HG02973 (cell line): ENCODE measurements at regions not wholly inside any gene's neighbourhood (a gene's known extent, or its start where the extent isn't known, plus 50 kb on each side); places are given as distances from the start of the nearest gene placed in this dataset.

Experiments used
- ATAC-seq: cut with Tn5 transposase; IDR thresholded peaks from one replicate; pipeline ENCODE4 v1.9.1; 2021; ENCODE audit warnings: moderate library complexity; ENCODE audit not compliant: unreplicated experiment

DNA sequence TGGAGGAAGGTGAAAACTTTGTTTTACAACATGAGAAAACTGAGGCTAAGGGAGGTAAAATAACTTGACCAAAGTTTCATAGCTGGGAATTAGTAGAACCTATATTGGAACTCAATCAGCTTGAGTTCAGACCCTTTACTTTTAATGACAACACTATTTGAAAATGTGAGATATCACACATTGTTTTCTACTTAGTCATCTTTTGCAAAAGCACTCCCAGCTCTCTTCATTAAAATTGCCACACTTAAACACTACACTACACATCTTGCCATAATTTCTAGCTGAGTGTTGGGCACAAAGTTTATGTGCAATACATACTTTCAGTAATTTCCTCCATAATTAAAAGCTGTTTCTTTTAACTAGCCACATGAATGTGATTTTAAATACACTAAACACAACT, 230.4 kb upstream of the DCBLD2 start:
- no peak for ATAC-seq

DNA sequence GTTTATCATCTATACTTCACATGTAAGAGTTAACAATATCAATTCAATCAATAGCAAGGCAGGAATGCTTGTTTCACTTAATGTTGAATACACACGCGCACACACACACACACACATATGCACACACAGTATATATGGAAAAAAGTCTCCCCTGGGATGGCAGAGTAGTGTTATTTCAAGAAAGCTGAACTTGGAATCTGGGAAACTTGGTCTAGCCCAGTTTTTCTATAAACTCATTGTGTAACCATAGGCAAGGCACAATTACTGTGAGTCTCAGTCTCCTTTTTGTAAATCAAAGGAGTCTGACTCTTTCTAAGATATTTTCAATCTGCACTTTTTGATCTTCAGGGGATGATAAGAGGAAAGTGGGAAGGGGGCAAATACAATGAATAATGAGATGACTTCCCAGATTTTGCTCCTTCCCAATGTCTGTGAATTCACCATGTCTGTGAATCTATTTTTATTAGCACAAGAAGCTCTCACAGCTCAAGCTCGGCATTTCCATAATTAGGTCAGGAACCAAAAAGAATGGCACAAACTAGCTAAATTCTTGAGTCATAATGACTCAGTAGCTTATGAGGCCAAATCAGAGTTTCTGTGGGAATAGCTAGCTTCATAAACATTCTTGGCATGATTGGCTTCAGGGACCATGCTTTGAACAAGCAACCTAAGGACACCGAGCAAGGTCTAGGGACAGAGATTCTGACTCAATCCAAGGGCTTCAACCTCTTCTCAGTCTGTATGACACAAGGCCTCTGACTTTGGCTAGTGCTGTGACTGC, 227.4 kb upstream of the DCBLD2 start:
- no peak for ATAC-seq

- ATAC-seq: no peak
Measured at GRCh38 chr3:99128235-99128634, 226.7 kb upstream of the DCBLD2 start.

- ATAC-seq: no peak
Measured at GRCh38 chr3:99126316-99126715, 224.8 kb upstream of the DCBLD2 start.

GRCh38 chr3:99119385-99119784, 217.9 kb upstream of the DCBLD2 start:
- no peak for ATAC-seq

GRCh38 chr3:99118381-99118780, 216.9 kb upstream of the DCBLD2 start:
- ATAC-seq: no peak

- no peak for ATAC-seq
Measured at GRCh38 chr3:99114565-99115291, 213.2 kb upstream of the DCBLD2 start.

DNA sequence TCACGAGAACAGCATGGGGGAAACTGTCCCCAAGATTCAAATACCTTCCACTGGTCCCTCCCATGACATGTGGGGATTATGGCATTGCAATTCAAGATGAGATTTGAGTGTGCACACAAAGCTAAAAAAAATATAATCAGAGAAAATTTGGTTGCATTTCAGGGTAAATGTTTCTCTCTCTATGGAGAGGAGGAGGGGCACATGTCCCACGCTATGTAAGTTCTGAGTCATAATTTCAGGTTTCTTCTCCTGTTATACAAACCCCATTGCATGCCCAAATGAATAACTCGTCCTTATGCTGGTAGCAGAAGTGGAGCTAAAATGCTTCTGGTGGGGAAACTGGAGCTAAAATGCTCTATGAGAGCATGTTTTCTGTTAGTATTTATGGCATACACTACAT, 209.7 kb upstream of the DCBLD2 start:
- ATAC-seq: no peak

GRCh38 chr3:99110401-99110800, 208.9 kb upstream of the DCBLD2 start:
- ATAC-seq: no peak

GRCh38 chr3:99108508-99108907, 207.0 kb upstream of the DCBLD2 start:
- ATAC-seq: no peak

DNA sequence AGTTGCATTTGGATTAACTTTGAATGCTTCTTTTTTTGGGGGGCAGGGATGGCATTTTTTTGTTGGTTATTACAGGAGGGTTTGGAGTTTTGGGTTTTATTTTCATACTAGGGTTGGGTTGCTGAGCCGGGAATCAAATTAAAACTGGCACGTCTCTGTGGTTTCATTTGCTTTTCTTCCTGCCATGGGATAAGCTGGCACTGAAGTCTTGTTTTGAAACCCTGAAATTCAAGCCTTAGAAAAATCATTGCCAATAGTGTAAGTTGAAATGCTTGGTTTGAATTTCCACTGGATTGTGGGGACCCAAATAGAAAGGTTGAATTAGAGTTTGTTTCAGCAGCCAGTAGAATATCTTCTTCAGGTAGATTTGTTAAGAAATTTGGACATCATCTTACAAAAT, 193.1 kb upstream of the DCBLD2 start:
- ATAC-seq: no peak

- no peak for ATAC-seq
Measured at GRCh38 chr3:99087277-99087676, 185.8 kb upstream of the DCBLD2 start.

DNA sequence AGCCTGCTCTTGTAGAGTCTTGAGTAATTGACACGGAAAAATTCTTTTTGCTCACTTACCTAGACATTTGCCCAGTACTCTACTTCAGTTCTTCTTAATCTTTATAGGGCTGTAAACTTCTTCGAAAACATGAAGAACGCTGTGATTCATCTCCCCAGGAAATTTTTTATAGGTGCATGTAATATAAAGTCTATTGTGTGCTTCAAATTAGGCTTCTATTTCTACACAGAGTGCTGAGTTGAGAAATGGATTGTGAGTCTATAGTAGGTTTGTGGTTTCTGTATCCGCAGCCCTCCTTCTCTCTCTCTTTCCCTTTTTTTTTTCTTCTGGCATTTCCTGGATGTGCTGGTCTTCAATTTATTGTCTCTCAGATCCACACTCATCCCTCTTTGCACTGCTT, 183.3 kb upstream of the DCBLD2 start:
- no peak for ATAC-seq

DNA sequence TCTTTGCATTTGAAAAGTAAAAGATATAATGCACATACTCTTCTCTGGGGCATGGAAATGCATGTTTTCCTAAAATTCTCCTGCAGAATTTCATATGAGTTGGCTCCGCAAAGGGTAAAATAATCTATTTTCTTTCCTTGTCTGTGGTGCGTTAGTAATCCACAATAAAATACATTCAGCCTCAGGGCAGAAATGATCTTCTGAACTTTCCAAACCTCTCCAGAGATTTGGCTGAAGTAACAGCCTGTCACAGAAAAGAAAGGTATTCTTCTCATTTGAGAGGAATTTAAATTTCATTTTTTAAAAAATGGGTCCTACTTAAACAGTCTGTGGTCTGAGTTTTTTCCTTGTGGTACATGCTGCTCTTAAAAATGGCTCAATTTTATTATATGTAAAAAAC, 182.7 kb upstream of the DCBLD2 start:
- ATAC-seq: no peak

- ATAC-seq: no peak
Measured at GRCh38 chr3:99071096-99071495, 169.6 kb upstream of the DCBLD2 start.

DNA sequence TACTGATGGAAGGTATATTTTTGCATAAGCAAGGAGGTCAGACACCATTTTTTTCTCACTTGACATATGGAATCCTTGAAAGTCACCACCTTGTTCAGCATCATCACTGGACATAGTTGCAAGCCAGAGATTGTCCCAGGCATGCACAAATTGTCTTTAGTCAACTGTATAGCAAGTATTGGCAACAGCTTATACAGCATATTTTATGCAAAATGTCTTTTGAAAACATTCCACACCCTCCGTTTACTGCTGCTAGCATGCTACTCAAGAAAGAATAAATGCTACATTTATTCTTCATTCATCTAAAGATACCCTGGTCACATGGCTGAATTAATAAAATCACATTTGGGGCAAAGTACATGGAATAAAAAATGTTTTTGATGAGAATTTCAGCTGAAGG, 168.5 kb upstream of the DCBLD2 start:
- ATAC-seq: no peak

GRCh38 chr3:99066863-99067262, 165.4 kb upstream of the DCBLD2 start:
- ATAC-seq: no peak

DNA sequence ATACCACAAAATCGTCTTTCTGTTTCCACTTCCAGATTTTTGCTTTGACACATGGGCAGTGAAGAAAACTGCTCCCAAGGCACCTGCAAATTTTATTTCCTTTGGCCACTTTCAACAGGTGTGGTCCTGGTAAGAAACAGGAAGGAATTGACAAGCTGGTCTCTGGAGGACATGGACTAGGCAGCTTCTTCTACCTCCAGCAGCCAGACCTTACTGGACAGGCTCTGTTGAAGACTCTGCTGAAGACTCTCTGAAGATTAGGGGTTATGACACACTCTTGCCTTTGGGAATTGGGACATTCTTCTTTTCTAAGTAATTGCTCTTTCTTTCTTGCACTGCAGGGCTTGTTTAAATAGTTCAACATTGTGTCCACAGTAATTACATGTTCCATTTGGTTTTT, 147.7 kb upstream of the DCBLD2 start:
- ATAC-seq: no peak

DNA sequence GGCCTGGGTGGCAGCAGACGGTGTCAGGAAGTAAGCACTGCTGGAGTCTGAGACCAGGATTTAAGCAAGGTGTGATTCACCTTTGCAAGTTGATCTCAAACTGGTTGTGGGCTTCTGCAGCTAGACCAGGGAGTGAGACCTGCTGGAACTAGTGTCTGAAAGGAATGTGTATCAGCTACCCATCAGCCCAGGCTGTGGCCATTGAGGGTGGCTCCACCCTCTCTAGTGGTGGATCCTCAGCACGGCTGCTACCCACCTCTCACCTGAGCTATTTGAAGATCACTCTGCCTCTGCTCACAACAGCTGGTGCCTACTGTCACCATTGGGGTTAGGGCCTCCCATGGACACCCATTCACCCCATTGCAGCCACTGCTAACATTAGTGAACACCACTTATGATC, 140.3 kb upstream of the DCBLD2 start:
- no peak for ATAC-seq

- ATAC-seq: no peak
Measured at GRCh38 chr3:99031778-99032177, 130.3 kb upstream of the DCBLD2 start.

DNA sequence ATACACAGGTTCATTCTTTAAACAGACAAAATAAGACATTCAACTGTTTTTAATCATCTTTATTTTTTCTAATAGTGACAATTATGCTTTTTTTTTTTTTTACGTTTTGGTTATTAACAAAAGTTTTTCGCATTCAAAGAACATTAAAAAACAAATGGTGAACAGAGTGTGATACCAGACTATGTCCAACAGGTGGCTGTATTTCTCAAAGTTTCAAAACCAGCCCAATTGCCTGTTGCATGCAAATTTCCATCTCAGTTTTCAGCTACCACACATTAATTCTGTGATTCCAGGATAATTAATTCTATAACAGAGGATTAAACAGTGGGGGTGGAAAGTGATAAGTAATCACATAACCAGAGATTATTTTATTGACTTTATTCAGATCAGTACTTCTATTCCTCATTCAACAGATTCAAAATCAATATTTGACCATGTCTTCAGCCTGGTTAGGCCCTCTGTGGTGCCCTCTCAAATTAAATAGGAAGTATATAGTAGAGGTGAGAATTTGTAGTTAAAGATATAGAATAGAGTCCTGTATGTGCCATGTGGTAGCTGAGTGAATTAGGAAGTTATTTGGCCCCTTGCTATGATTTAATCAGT, 122.2 kb upstream of the DCBLD2 start:
- ATAC-seq: no peak

- no peak for ATAC-seq
Measured at GRCh38 chr3:99021466-99021865, 120.0 kb upstream of the DCBLD2 start.
